ENCODE measurements at regions not wholly inside any gene's neighbourhood (a gene's known extent, or its start where the extent isn't known, plus 50 kb on each side); places are given as distances from the start of the nearest gene placed in this dataset.

GRCh38 chr3:28745436-28745835 lies 396.8 kb upstream of the AZI2 start:
- Histone ChIP-seq H3K27ac (no peak overlapping the region), H3K4me3 (no peak overlapping the region), H3K36me3 (no peaks in the 10 kb centered on the region), H3K9me3 (peaks cover 0 to 26% (median 7%) of the 10 kb centered on the region in 8 donors), H3K27me3 (replicated peaks in 1 of 7) (no peaks in the 10 kb centered on the region), H3K4me1 (peaks cover 0 to 3% (median 0%) of the 10 kb centered on the region in 6 donors)
- DNase-seq = no peak
- intact Hi-C loops (cut with DNase I; ENCODE audit: low total_unique reads) = no loop called here
- 79 to 85% (median 82%) methylated on average over 4 of the region's 4 CpGs for WGBS, 5 donors
- no peak for TF ChIP-seq CTCF (IDR thresholded peaks at IDR 0.05 in 8 of 11, conservative IDR thresholded peaks at IDR 0.05 in 3 of 11)
- no peak for TF ChIP-seq POLR2AphosphoS5 (IDR thresholded peaks at IDR 0.05)
- TF ChIP-seq POLR2A (IDR thresholded peaks at IDR 0.05) = no peak

- H3K4me1 ChIP-seq = peaks cover 0 to 3% (median 0%) of the 10 kb centered on the region in 6 donors
These were observed 397.4 kb upstream of the AZI2 start for GRCh38 chr3:28745916-28746617.

GRCh38 chr3:28746990-28747389 lies 398.4 kb upstream of the AZI2 start:
- Histone ChIP-seq H3K27ac (no peak overlapping the region), H3K9me3 (peaks cover 0 to 40% (median 16%) of the 10 kb centered on the region in 8 donors), H3K4me1 (peaks cover 0 to 3% (median 0%) of the 10 kb centered on the region in 6 donors), H3K27me3 (replicated peaks in 1 of 7) (no peaks in the 10 kb centered on the region), H3K36me3 (no peaks in the 10 kb centered on the region), H3K4me3 (no peak overlapping the region)
- 64 to 92% (median 79%) methylated on average over 2 of the region's 2 CpGs for WGBS, 5 donors
- intact Hi-C loops (cut with DNase I; ENCODE audit: low total_unique reads) = no loop called here
- no peak for TF ChIP-seq POLR2A (IDR thresholded peaks at IDR 0.05)
- TF ChIP-seq CTCF (IDR thresholded peaks at IDR 0.05 in 8 of 11, conservative IDR thresholded peaks at IDR 0.05 in 3 of 11) = no peak
- no peak for TF ChIP-seq POLR2AphosphoS5 (IDR thresholded peaks at IDR 0.05)
- no peak for DNase-seq

More at GRCh38 chr3:28745916-28746617, 397.4 kb upstream of the AZI2 start:
- intact Hi-C loops (cut with DNase I; ENCODE audit: low total_unique reads) = no loop called here
- H3K9me3 ChIP-seq = peaks cover 0 to 32% (median 12%) of the 10 kb centered on the region in 8 donors
- WGBS, 5 donors = 62 to 70% (median 69%) methylated on average over 6 of the region's 6 CpGs
- H3K27me3 ChIP-seq (replicated peaks in 1 of 7) = no peaks in the 10 kb centered on the region
- no peak for TF ChIP-seq POLR2AphosphoS5 (IDR thresholded peaks at IDR 0.05)
- no peak for DNase-seq
- H3K27ac ChIP-seq = no peak overlapping the region
- no peak overlapping the region for H3K4me3 ChIP-seq
- H3K36me3 ChIP-seq = no peaks in the 10 kb centered on the region

- WGBS, 5 donors = 84 to 95% (median 92%) methylated on average over 2 of the region's 2 CpGs
- Histone ChIP-seq H3K36me3 (no peaks in the 10 kb centered on the region), H3K4me3 (no peak overlapping the region), H3K27ac (no peak overlapping the region), H3K4me1 (no peaks in the 10 kb centered on the region), H3K9me3 (peaks cover 0 to 52% (median 22%) of the 10 kb centered on the region in 8 donors), H3K27me3 (replicated peaks in 1 of 7) (no peaks in the 10 kb centered on the region)
- intact Hi-C loops (cut with DNase I; ENCODE audit: low total_unique reads) = no loop called here
- no peak for DNase-seq
- TF ChIP-seq POLR2AphosphoS5 (IDR thresholded peaks at IDR 0.05) (no peak), CTCF (IDR thresholded peaks at IDR 0.05 in 8 of 11, conservative IDR thresholded peaks at IDR 0.05 in 3 of 11) (no peak), POLR2A (IDR thresholded peaks at IDR 0.05) (no peak)
These were observed 403.2 kb upstream of the AZI2 start for GRCh38 chr3:28751864-28752263.
